HG03342 (cell line): ENCODE measurements at regions not wholly inside any gene's neighbourhood (a gene's known extent, or its start where the extent isn't known, plus 50 kb on each side); places are given as distances from the start of the nearest gene placed in this dataset.

ENCODE experiments used
- ATAC-seq: cut with Tn5 transposase; IDR thresholded peaks from one replicate; pipeline ENCODE4 v1.9.1; 2021; ENCODE audit warnings: mild to moderate bottlenecking, moderate library complexity; ENCODE audit not compliant: unreplicated experiment

DNA sequence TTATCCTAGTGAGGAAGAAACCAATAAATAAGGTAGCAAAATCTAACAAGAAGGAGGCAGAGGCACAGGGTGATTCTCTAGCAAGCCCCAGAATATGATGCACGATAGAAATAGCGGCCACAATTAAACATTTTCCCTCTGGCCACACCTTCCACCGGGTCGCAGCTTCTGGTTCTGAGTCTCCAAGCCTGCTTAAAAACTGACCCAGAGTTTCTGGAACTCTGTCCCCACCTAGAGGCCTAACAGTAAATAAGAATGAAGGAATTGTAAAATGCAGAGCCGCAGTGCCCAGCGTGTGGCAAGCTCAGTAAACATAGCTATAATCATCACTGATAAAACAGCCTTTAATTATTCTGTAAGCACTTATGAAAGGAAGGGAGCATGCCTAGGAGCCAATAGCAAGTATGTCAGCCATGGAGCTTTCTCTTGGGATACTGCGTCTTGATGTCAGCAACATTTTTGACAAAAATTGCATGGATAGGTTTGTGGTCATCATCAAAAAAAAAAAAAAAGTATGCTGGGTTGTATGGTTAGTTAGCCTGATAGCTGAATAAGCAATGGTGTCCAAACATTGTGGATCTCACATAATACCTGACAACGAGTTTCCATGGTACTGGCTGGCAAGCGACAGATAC, 465.5 kb downstream of the DNAH5 start:
- no peak for ATAC-seq

DNA sequence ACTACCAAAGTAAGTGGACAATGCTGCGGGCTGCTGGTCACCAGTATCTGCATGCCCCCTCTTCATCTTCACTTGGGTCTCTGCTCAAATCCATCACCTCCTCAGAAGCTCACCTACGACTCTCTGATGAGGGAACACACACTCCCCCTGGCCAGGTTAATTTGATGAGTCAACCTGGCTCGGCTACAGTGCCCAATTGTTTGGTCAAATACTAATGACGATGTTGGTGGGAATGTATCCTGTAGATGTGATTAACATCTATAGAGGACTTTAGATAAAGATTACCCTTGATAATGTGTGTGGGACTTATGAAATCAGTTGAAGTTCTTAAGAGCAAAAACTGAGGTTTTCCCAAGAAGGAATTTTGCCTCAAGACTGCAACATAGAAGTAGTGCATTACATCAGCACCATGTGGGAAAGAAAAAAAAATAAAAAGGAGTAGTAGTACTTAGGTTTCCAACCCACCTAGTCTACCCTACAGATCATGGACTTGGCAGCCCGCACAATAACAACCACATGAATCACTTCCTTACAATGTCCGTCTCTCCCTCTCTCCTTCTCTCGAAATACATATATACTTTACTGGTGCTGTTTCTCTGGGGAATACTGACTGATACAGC, 467.3 kb downstream of the DNAH5 start:
- no peak for ATAC-seq

DNA sequence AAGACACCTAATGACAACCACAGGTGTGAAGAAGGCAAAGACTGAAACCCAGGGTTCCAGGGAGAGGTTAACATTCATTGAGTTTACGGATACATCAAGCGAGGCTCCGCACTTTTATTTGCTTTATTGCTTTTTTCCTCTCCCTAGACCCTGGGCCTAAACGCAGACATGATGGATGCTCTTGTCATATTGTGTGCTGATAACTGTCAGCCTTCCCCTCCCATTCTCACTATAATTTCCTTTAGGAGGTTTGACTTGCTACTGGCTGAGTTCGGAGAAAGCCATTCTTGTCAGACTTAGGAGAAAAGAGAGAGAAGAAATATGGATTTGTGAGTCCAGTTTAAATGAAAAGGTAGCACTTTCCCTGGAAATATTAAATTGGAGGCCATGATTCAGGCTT, 471.6 kb downstream of the DNAH5 start:
- ATAC-seq: no peak

DNA sequence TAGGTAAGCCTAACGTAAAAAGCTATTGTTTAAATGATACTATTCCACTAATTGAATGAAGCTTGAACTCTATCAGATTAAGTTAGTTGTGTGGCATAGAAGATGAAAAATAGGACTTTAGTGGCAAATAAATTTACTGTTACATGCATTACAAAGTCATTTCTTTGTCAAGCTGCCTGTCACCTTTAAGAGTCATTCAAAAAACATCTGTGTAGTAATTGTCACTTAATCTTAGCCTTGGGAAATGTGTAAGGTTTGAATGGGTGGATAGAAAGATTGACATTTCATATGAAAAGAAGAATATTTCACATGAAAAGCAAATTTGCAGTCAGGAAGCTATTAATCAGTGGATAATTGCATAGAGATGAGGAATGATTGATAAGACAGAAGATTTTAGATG, 473.5 kb downstream of the DNAH5 start:
- ATAC-seq: no peak

DNA sequence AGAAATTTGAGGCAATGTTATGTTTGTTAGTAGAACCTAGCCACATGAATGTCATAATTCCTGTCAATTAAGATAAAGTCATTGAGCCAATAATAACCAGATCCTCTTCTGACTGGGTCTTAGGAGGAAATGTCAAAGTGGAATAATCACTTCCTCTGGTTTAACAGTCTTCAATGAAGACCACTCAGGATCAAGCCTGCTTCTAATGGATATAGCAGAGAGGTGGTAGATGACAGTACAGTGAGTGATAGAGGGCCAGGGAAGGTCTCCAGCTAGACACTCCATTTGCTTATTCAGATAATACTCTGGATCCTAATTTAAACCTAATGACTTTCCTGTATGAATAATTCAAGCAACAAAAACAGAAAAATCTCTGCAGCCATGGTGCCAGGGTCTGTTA, 474.2 kb downstream of the DNAH5 start:
- ATAC-seq: no peak

DNA sequence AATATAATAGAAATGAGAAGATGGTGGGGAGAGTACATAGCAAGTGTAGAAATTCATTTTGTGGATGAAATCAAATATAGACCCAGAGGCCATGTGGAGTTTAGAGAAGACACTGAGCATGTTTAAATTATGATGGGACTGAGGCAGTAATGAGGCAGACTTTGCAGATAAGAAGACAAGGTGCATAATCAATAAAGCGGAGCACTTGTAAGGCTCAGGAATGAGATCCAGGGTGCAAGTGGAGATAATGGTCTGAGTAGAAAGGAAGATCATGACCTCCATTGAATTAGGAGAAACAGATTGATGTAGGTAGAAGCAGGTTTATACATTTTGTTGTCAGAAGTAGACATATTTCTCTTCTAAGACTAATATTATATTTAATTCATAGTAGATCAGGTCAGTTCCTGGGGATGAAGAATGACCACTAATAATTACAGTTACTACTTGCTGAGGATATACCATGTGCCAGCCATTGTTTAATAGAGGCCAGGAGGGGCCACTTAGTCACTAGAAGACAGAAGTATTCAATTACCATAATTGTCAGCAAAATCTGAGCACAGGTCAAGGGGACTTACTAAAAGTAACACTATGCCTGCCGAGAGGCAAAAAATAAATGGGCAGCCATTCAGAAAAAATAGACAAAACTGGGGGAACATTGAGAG, 479.8 kb downstream of the DNAH5 start:
- no peak for ATAC-seq

DNA sequence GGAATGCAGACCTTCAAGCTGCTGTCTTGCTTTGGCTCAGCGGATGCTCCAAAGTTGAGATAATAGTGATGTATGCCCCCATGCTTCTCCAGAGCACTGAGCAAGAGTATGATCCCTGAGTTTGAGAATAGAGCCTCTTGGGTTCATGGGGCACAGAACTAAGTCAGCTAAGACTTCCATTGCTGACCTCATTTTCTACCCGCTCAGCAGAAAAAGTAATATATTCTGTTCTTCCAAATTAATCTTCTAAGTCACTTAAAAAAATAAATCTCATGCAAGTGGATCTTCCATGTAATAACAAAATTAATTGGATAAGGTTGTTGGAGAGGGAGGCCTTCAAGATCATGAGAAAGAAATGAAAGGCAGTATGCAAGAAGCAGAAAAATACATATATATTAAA, 483.9 kb downstream of the DNAH5 start:
- ATAC-seq: no peak

DNA sequence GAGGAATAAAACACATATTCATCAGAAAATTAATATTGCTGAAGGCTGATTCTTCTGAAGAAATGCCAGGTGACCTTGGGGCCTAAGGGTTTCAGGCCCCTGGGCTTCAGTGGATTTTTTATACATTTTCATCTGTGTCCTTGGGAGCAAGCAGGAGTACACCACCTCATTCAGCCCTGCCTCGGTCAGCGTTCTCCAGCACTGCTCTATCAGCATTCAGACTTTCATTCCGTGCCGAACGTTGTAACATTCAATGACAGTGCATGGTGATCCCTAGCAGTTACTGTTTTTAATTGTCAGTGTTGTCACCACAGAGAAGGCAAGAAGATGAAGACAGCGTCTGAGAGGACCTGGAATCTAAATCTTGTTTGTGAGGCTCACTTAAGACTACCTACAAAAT, 490.4 kb downstream of the DNAH5 start:
- ATAC-seq: no peak

DNA sequence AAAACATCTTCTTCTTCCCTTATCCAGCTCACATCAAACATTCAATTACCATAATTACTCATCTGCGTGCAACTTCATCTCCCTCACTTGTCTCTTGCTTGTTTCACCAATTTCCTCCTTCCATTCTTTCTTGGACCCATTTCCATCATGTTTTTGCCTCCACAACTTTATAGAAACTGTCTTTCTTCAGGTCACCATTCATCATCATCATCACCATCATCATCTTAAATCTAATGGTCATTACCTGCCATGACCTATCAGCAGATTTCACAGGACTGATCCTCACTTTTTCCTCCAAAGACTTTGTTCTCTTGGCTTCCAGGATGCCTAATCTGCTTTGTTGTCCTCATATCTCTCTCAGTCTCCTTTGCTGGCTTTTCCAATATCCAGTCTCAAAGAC, 495.6 kb downstream of the DNAH5 start:
- no peak for ATAC-seq

DNA sequence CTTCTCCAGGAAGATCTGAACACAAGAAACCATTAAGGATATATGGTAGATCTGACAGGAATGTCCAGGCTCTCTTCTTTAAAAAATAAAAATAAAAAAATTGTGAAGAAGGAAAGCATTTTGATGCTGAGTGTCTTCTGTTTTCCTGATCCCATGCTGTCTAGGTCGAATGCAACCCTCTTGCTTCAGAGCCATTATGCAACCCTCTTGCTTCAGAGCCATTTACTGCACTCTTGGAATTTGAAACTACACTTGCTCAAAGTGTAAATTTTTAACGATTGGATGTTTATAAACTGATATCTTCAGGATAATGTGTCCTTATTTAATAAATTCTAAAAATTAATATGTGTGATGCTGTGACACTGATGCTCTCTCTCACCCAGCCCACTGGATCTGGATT, 505.1 kb downstream of the DNAH5 start:
- ATAC-seq: no peak

DNA sequence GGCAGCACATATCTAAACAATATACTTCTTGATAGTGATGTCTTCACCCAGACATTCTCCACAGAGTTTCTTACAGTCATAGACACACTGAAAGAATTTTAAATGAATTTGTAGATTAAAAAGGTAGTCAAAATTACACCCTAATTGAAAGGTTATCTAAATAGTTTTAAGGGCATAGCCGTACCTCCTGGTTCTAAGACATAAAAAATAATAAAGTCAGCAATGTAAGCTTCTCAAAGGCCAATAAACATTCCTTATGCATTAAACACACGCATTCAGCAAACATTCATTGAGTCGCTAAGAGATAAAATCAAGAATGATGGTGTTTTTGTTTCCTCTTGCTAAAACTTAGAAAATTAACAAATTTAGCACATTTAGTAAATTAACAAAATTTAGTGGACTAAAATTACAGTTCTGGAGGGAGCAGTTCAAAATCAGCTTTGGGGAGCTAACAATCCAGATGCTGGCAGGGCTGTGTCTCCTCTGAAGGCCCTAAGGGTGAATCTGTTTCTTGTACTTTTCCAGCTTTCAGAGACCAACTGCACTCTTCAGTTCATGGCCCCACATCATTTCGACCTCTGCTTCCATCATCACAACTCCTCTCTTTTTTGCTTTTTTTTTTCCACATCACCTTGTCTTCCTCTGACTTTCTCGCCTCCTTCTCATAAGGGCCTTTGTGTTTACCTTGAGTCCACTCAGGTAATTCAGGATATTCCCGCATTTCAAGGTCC, 516.5 kb downstream of the DNAH5 start:
- ATAC-seq: no peak

DNA sequence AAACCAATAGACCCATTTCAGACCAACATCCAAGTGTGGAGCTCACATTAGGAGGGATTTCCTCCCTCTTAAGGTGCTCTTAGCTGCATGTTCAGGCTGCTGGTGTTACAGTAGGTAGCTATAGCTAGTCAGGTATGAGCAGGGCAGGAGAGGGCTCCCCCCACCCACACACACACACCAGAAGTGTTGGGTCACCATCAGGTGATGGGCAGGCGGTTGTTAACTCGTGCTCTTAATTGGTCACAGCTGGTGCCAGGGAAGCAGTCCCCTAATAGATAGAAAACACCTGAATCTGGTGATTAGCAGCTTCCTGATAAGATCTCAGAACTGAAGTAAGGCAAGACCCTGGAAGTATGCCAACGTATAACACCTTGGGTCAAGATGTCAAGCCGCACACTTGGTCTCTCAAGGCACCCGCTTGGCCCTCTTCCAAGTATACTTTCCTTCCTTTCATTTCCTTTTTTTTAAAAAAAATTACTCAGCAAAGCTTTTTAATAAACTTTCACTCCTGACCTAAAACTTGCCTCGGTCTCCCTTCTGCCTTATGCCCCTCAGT, 532.4 kb downstream of the DNAH5 start:
- ATAC-seq: no peak

DNA sequence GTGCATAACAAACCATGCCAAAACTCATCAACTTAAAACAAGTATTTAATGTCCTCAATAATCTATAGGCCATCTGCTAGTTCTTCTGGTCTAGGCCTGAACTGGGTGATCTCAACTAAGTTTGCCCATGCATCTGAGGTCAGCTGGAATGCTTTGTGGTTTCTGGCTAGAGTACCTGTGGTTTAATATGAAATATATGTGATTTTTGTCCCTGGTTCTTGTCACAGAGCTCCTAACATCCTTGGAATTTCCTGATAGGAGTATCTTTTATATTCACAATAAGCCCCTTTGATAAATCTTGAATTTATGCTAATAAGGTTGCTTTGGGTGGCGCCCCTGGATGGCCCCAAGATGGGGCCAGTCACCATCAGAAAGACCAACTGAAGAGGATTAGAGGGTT, 535.9 kb downstream of the DNAH5 start:
- no peak for ATAC-seq

DNA sequence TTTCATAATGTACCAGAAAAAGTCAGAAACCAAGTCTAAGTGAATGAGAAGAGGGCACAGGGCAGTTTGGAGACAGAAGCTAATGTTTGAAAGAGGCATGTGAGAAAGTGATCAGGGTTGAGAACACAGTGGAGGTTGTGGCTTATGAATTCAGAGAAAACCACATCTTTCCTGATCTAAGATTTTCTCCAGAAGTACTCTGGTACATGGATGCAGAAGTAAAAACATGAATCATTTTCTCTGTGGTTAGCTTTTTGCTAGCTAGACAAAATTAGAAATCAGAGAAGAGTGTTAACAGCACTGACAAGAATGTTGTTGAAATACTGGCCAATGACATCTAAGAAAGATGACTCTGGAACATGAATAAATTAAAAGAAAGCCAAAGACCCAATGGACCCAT, 541.1 kb downstream of the DNAH5 start:
- ATAC-seq: no peak

DNA sequence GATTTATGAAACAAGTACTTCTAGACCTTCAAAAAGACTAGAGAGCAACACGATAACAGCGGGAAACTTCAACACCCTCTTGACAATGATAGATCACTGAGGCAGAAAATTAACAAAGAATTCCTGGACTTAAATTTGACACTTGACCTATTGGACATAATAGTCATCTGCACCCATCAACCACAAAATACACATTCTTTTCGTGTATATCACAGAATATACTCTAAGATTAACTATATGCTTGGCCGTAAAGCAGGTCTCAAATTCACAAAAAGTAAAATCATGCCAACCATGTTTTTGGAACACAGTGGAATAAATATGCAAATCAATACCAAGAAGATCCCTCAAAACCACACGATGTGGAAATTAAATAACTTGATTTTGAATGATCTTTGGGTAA, 559.4 kb downstream of the DNAH5 start:
- ATAC-seq: no peak

DNA sequence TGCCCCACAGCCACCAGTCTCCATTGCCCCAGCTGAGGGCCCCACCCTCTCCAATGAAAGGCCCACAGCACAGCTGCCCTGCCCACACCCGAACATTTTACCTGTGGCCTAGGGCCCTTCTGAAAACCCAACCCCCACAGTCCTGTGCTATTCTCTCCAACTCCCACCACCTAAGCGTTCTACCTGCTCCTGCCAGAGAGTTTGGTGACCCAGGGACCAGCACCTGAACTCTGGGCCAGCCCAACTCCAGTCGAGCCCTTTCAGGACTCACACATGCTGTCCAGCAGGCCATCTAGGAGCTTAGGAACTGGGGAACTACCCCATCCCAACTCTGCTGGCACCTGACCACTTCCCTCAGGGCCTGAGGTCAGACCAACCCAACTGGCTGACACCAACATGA, 562.3 kb downstream of the DNAH5 start:
- ATAC-seq: no peak

DNA sequence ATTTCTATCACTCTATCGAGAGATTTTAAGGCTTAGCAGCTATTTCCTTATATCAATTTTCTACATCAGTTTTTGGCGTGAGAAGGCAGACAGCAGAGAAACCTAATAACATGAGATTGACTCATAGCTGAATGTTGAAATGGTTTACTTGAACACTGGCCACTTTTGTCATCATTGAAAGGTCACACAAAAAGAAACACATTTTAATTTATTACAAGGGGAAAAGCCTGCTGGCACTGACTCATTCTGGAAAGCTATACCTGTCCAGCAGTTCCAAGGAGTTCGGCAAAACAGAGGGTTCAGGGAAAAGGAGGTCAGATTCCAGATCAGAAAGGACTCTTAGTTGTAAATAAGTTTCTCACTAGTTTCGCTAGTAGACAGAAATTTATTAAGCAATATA, 566.4 kb downstream of the DNAH5 start:
- ATAC-seq: no peak

DNA sequence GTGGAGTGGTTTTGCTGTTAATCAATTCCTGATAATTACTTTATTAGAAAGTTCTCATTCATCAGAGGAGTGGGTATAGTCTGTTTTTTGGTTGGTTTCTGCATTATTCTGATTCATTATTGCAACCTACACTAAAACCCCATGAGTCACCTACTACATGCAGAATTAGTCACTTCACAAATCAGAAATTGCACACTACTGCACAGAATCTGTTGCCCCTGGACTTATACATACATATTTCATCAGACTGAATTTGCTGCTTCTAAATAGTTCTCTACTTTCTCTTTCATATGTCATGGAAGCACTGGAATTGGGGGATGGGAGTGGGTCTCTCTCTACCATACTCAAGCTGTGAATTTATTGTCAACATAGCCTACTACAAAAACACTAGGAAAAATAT, 585.1 kb downstream of the DNAH5 start:
- ATAC-seq: no peak

DNA sequence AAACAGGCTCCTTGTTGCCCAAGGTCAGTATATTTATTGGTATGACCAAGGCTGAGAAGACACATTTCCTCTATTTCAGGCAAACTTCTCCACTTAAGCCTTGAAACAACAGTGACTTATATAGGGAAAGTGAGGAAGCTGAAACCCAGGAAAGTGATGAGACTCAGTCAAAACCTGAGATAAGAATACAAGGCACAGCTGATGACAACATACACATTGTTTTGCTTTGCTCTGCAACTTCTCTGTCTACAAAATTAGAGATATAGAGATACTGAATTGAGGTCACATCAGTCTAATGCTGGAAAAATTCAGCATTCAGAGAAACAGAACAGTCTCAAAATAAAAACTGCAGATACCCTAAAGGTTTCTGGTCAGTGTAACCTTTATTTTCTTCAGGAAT, 586.1 kb downstream of the DNAH5 start:
- ATAC-seq: no peak

DNA sequence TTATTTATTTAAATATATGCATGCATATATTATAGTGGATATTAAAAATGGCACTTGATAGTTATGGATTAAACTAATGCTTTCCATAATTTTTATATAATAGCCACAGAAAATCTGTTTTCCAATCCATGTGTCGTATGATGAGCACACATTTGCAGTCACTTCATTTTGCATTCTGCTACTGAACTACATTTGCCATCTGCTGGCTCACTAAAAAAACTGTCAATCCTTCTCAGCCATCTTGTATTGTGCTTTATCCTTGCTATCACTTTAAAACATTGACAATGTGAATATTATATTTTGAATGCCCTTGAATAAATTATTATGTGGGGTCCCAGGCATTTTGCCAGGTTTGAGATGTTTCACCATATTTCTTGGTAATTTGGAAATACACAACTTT, 586.6 kb downstream of the DNAH5 start:
- no peak for ATAC-seq

DNA sequence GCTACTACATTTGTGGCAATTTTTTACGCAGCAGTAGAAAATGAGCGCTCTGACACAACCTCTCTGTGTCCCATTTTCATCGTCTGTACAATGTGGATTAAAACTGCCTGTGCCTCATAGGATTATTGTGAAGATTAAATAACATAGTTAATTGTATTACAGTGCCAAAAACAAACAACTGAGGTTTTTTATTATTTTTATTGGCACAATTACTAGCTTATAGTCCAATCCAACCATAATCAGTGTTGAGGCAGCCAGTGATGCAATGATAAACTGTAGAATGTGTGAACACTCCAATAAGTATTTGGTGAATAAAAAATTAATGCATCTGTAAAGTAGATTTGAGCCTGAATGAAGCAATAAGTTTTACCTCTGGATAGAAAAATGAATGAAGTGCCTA, 588.3 kb downstream of the DNAH5 start:
- no peak for ATAC-seq

DNA sequence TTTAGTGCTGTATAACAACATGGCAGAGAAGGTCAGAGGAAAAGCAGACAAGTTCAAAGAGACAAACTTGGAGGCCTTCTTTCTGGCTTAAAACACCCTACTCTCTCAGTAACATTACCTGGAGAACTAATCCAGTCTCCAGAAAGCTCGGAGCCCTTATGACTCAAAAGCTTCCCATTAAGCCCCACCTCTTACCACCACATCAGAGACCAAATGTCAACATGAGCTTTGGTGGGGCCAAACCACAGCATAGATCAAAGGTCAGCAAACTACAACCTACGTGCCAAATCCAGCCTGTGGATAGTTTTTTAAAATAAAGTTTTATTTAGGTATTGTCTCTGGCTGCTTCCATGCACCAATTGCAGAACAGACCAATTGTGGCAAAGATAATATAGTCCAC, 589.9 kb downstream of the DNAH5 start:
- no peak for ATAC-seq
